Gastrocnemius medialis (tissue), 4 donors: ENCODE measurements at regions not wholly inside any gene's neighbourhood (a gene's known extent, or its start where the extent isn't known, plus 50 kb on each side); places are given as distances from the start of the nearest gene placed in this dataset.

Source experiments
- ATAC-seq, 2 donors: fragments of 150-250 bp; one replicate each; pipeline ENCODE4 v1.9.1; 2016
- DNase-seq, 2 donors: peaks; one replicate each; pipeline ENCODE4 v3.0.0-alpha.2; 2019
- H3K27ac ChIP-seq, 4 donors: fragments of 200-600 bp; sonication (generic); 1 replicate in 1 of 4; 2 replicates in 3 of 4; pipeline ENCODE4 v1.5.1; 2016 to 2018; ENCODE audit warnings: mild to moderate bottlenecking in 2 of 4, moderate library complexity in 1 of 4
- H3K27me3 ChIP-seq, 3 donors: fragments of 200-600 bp; sonication (generic) in 2 of 3; 1 replicate in 1 of 3; 2 replicates in 2 of 3; pipeline versions ENCODE4 v1.5.1 to v1.6.0; 2016 to 2019; ENCODE audit warnings: mild to moderate bottlenecking in 1 of 3, moderate library complexity in 1 of 3
- H3K36me3 ChIP-seq, 2 donors: fragments of 200-600 bp; sonication (generic) in 1 of 2; one replicate each; pipeline ENCODE4 v1.5.1; 2017 to 2018
- H3K4me1 ChIP-seq, 2 donors: fragments of 200-600 bp; sonication (generic) in 1 of 2; one replicate each; pipeline ENCODE4 v1.5.1; 2016 to 2017; ENCODE audit warnings: mild to moderate bottlenecking in 2 of 2
- H3K4me3 ChIP-seq, 4 donors: fragments of 200-600 bp; sonication (generic) in 3 of 4; 1 replicate in 1 of 4; 2 replicates in 3 of 4; pipeline ENCODE4 v1.5.1; 2016 to 2019; ENCODE audit warnings: mild to moderate bottlenecking in 2 of 4
- H3K9me3 ChIP-seq, 3 donors: fragments of 200-600 bp; sonication (generic) in 2 of 3; 1 replicate in 1 of 3; 2 replicates in 2 of 3; pipeline ENCODE4 v1.5.1; 2016 to 2019
- CTCF ChIP-seq, 5 experiments: fragments of 450-650 bp in 3 of 5; fragments of 200-600 bp in 2 of 5; sonication (generic) in 2 of 5; IDR thresholded peaks in 4 of 5; conservative IDR thresholded peaks in 1 of 5; 1 replicate in 4 of 5; 2 replicates in 1 of 5; pipeline ENCODE4 v1.5.1; 2016 to 2019; ENCODE audit warnings: antibody characterized with exemption in 5 of 5, mild to moderate bottlenecking in 3 of 5, moderate library complexity in 3 of 5
- POLR2A ChIP-seq, 2 donors: fragments of 450-650 bp; IDR thresholded peaks; one replicate each; pipeline ENCODE4 v1.6.1; 2017; ENCODE audit warnings: antibody characterized with exemption in 2 of 2, mild to moderate bottlenecking in 2 of 2, moderate library complexity in 2 of 2
- in situ Hi-C, 4 donors: fragments of 200-750 bp; cut with MboI; loops; one replicate each; pipeline versions ENCODE4 v1.15.0 to v1.8.0; 2017; ENCODE audit warnings: low sequenced_read_pairs in 4 of 4
- intact Hi-C: fragments of 100-400 bp; cut with DNase I; formaldehyde crosslinking; loops from one replicate; pipeline ENCODE4 v1.15.1; 2023; ENCODE audit warnings: low total_unique reads

- H3K4me1 ChIP-seq, result no peaks in the 10 kb centered on the region
- no peak overlapping the region for H3K27ac ChIP-seq
- no peak for DNase-seq
- H3K4me3 ChIP-seq, result no peak overlapping the region
- no peaks in the 10 kb centered on the region for H3K9me3 ChIP-seq
- no peak for TF ChIP-seq POLR2A (IDR thresholded peaks at IDR 0.05)
- TF ChIP-seq CTCF (IDR thresholded peaks at IDR 0.05 in 4 of 5, conservative IDR thresholded peaks at IDR 0.05 in 1 of 5), result no peak
- intact Hi-C loops (no loop called here), in situ Hi-C loops (no loop called here)
- no peaks in the 10 kb centered on the region for H3K27me3 ChIP-seq
- ATAC-seq, result no peak
- no peaks in the 10 kb centered on the region for H3K36me3 ChIP-seq
Observed at GRCh38 chr11:103651341-103651998, 385.0 kb upstream of the DDI1 start.

GRCh38 chr11:103652013-103652412 lies 384.4 kb upstream of the DDI1 start:
- Histone ChIP-seq H3K4me1 (no peaks in the 10 kb centered on the region), H3K4me3 (no peak overlapping the region), H3K36me3 (no peaks in the 10 kb centered on the region), H3K9me3 (no peaks in the 10 kb centered on the region), H3K27ac (no peak overlapping the region), H3K27me3 (no peaks in the 10 kb centered on the region)
- in situ Hi-C loops (no loop called here), intact Hi-C loops (no loop called here)
- no peak for ATAC-seq
- DNase-seq, result no peak
- TF ChIP-seq CTCF (IDR thresholded peaks at IDR 0.05 in 4 of 5, conservative IDR thresholded peaks at IDR 0.05 in 1 of 5) (no peak), POLR2A (IDR thresholded peaks at IDR 0.05) (no peak)

- H3K4me1 ChIP-seq, result no peaks in the 10 kb centered on the region
- no peaks in the 10 kb centered on the region for H3K27me3 ChIP-seq
- no peak overlapping the region for H3K4me3 ChIP-seq
- in situ Hi-C loops, result no loop called here
- intact Hi-C loops, result no loop called here
- TF ChIP-seq CTCF (IDR thresholded peaks at IDR 0.05 in 4 of 5, conservative IDR thresholded peaks at IDR 0.05 in 1 of 5) (no peak), POLR2A (IDR thresholded peaks at IDR 0.05) (no peak)
- DNase-seq, result no peak
- no peak for ATAC-seq
- no peaks in the 10 kb centered on the region for H3K9me3 ChIP-seq
- no peak overlapping the region for H3K27ac ChIP-seq
- H3K36me3 ChIP-seq, result no peaks in the 10 kb centered on the region
Observed at GRCh38 chr11:103656382-103656781, 380.1 kb upstream of the DDI1 start.

- no peak for ATAC-seq
- H3K4me3 ChIP-seq, result no peak overlapping the region
- in situ Hi-C loops, result no loop called here
Observed at GRCh38 chr11:103659206-103659618, 377.2 kb upstream of the DDI1 start.

More at GRCh38 chr11:103659206-103659618, 377.2 kb upstream of the DDI1 start:
- TF ChIP-seq POLR2A (IDR thresholded peaks at IDR 0.05), result no peak
- TF ChIP-seq CTCF (IDR thresholded peaks at IDR 0.05 in 4 of 5, conservative IDR thresholded peaks at IDR 0.05 in 1 of 5), result no peak
- Histone ChIP-seq H3K27ac (no peak overlapping the region), H3K36me3 (no peaks in the 10 kb centered on the region), H3K27me3 (no peaks in the 10 kb centered on the region), H3K9me3 (no peaks in the 10 kb centered on the region), H3K4me1 (no peaks in the 10 kb centered on the region)
- intact Hi-C loops, result no loop called here
- DNase-seq, result no peak
